HCT116 (cell line): ENCODE measurements at regions not wholly inside any gene's neighbourhood (a gene's known extent, or its start where the extent isn't known, plus 50 kb on each side); places are given as distances from the start of the nearest gene placed in this dataset.

Experiments used
- EZH2 ChIP-seq: fragments of 200-600 bp; sonication (generic); IDR thresholded peaks from 2 replicates; pipeline ENCODE4 v1.6.1; 2017; ENCODE audit warnings: antibody characterized with exemption, mixed run types
- JUND ChIP-seq: IDR thresholded peaks from 2 replicates; pipeline ENCODE4 v1.6.1; 2012
- POLR2AphosphoS5 ChIP-seq: IDR thresholded peaks from 2 replicates; pipeline ENCODE4 v1.6.1; 2011; ENCODE audit warnings: mild to moderate bottlenecking, low read depth, low read length, moderate library complexity
- SIN3A ChIP-seq: IDR thresholded peaks from 2 replicates; pipeline ENCODE4 v1.6.1; 2012; ENCODE audit warnings: low read depth
- SP1 ChIP-seq: IDR thresholded peaks from 2 replicates; pipeline ENCODE4 v1.6.1; 2012; ENCODE audit warnings: low read depth
- SRF ChIP-seq: IDR thresholded peaks from 2 replicates; pipeline ENCODE4 v1.6.1; 2012; ENCODE audit warnings: low read depth
- TCF7L2 ChIP-seq: IDR thresholded peaks from 2 replicates; pipeline ENCODE4 v1.7.0; 2011; ENCODE audit warnings: borderline replicate concordance, inconsistent platforms; ENCODE audit not compliant: insufficient read depth, insufficient read length; ENCODE audit errors: extremely low read depth
- YY1 ChIP-seq: IDR thresholded peaks from 2 replicates; pipeline ENCODE4 v1.6.1; 2011; ENCODE audit warnings: low read length, low read depth, moderate library complexity, mild to moderate bottlenecking; ENCODE audit not compliant: insufficient replicate concordance; ENCODE audit errors: extremely low read depth
- ZNF274 ChIP-seq: fragments of 200-500 bp; sonication (Bioruptor generic); IDR thresholded peaks from 2 replicates; pipeline ENCODE4 v1.6.1; 2014; ENCODE audit warnings: mild to moderate bottlenecking, low read depth, low read length, inconsistent platforms
- TF ChIP-seq, protein P1 (sequence below), 3 experiments: fragments of 200-600 bp in 1 of 3; sonication (generic) in 1 of 3; IDR thresholded peaks in 2 of 3; conservative IDR thresholded peaks in 1 of 3; 2 replicates each; pipeline ENCODE4 v1.5.1; 2012 to 2017; ENCODE audit warnings: low read depth in 2 of 3, low read length in 2 of 3, antibody characterized with exemption in 1 of 3, borderline replicate concordance in 1 of 3, control low read depth in 1 of 3, mild to moderate bottlenecking in 1 of 3, mixed read lengths in 1 of 3, mixed run types in 1 of 3, moderate library complexity in 1 of 3; ENCODE audit not compliant: insufficient read depth in 1 of 3
- TF ChIP-seq, protein P2 (sequence below): IDR thresholded peaks from 2 replicates; pipeline ENCODE4 v1.6.1; 2012
- TF ChIP-seq, protein P3 (sequence below): IDR thresholded peaks from 2 replicates; pipeline ENCODE4 v1.6.1; 2012

DNA sequence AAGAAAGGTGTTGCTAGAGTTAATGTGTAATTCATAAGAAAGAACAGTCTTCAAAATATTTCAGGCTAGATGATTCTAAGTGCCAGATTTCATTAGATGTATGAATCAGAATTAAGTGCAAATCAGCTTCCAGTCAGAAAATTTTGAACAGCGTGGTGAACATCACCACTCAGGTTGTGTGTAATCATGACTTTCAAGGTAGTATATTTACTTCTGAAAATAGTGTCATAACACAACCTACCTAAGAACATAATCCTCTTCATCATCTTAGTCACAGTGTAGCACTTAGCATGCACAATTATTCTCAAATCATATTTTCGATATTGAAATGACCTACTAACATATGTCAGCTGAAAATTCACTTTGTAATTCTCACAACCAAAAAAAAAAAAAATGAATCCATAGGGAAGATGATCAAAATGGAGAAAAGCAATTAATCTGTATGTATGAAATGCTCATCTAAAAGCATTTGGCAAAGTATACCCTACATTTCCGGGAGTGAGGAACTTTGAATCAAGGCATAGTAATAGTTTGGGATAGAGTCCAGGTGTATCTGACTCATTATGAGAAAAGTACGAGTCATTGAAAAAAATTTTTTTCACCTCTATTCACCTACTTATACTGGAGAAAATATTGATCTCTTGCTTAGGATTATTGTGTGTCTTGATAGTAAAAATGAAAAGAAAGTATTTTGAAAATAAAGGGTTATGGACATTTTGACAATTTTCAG lies 221.8 kb upstream of the CHRM3 start:
- no peak for TF ChIP-seq SP1
- TF ChIP-seq, protein P1, sequence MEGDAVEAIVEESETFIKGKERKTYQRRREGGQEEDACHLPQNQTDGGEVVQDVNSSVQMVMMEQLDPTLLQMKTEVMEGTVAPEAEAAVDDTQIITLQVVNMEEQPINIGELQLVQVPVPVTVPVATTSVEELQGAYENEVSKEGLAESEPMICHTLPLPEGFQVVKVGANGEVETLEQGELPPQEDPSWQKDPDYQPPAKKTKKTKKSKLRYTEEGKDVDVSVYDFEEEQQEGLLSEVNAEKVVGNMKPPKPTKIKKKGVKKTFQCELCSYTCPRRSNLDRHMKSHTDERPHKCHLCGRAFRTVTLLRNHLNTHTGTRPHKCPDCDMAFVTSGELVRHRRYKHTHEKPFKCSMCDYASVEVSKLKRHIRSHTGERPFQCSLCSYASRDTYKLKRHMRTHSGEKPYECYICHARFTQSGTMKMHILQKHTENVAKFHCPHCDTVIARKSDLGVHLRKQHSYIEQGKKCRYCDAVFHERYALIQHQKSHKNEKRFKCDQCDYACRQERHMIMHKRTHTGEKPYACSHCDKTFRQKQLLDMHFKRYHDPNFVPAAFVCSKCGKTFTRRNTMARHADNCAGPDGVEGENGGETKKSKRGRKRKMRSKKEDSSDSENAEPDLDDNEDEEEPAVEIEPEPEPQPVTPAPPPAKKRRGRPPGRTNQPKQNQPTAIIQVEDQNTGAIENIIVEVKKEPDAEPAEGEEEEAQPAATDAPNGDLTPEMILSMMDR (IDR thresholded peaks at IDR 0.05 in 2 of 3, conservative IDR thresholded peaks at IDR 0.05 in 1 of 3; ENCODE audit: borderline replicate concordance in 1 of 3, insufficient read depth in 1 of 3, low read depth in 2 of 3, low read length in 2 of 3), result no peak
- TF ChIP-seq TCF7L2, result no peak
- no peak for TF ChIP-seq SRF
- TF ChIP-seq, protein P2, sequence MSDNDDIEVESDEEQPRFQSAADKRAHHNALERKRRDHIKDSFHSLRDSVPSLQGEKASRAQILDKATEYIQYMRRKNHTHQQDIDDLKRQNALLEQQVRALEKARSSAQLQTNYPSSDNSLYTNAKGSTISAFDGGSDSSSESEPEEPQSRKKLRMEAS, result no peak
- TF ChIP-seq, protein P3, sequence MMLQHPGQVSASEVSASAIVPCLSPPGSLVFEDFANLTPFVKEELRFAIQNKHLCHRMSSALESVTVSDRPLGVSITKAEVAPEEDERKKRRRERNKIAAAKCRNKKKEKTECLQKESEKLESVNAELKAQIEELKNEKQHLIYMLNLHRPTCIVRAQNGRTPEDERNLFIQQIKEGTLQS, result no peak
- no peak for TF ChIP-seq POLR2AphosphoS5
- TF ChIP-seq YY1, result no peak
- TF ChIP-seq JUND, result no peak
- no peak for TF ChIP-seq ZNF274
- no peak for TF ChIP-seq EZH2
- no peak for TF ChIP-seq SIN3A
